ENCODE measurements at regions not wholly inside any gene's neighbourhood (a gene's known extent, or its start where the extent isn't known, plus 50 kb on each side); places are given as distances from the start of the nearest gene placed in this dataset.

DNA sequence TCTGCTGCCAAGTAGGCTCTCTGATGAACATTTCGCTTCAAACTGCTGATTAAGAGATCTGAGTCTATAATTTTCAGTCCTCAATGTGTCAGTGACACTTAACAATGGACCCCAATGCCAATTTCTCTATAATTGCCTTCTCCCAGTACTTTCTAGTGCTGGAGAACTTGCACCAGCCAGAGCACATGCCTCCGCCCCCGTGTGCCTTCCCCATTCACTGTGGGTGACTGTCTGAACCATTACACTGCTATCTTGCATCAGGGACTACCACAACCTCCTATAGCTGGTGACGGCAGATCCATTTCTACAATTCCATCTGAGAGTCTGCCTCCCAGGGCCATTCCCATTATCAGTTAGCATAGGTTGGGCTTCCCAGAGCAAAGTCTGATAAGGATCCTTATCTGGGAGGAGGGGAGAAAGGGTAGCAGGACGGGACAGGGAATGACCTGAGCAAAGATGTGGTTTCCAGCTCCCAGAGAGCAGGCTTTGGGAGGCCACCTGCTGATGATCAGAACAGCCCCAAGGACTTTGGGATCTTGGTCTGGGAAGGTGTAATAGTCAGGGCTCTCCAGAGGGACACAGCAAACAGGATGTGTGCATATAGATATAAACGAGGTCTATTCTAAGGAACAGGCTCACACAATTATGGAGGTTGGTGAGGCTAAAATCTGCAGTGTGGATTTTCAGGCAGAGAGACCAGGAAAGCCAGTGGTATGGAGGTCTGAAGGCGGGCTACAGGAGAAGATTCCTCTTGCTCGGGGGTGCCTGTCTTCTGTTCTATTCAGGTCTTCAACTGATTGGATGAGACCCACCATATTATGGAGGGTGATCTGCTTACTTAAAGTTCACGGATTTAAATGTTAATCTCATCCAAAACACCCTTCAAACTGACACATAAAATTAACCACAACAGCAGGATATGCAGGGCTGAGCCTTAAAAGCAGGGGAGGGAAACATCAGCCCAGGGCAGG lies 238.2 kb downstream of the PTPRU start:
- DNase-seq = no peak

DNA sequence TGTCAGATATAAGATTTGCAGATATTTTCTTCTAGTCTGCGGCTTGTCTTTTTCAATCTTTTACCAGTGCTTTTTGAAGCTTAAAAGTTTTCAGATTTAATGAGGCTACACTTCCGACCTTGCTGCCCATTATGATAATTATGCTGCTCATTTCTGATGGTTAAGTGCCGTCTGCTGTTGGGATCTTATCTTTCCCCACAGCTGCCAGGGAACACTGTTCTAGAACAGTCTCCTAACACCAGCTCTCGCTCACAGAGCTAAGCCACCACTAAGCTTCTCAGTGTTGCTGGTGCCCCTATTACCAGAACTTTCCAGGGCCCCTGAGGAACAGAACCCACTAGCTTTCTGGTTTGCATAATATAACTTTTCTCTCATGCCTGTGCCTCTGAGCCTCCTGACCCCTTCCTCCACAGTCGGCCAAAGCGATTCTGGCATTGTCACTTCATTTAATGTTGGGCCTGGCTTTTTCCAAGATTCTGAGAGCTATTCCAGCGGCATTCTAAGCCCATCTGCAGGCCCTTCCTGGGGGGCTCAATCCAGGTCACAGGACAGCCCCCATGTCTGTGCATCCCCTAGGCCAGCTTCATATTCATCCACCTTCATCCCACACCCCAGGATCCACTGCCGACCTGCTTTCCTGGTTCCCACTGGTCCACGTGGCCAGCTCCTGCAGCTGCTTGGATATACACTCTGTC lies 237.0 kb downstream of the PTPRU start:
- no peak for DNase-seq

DNA sequence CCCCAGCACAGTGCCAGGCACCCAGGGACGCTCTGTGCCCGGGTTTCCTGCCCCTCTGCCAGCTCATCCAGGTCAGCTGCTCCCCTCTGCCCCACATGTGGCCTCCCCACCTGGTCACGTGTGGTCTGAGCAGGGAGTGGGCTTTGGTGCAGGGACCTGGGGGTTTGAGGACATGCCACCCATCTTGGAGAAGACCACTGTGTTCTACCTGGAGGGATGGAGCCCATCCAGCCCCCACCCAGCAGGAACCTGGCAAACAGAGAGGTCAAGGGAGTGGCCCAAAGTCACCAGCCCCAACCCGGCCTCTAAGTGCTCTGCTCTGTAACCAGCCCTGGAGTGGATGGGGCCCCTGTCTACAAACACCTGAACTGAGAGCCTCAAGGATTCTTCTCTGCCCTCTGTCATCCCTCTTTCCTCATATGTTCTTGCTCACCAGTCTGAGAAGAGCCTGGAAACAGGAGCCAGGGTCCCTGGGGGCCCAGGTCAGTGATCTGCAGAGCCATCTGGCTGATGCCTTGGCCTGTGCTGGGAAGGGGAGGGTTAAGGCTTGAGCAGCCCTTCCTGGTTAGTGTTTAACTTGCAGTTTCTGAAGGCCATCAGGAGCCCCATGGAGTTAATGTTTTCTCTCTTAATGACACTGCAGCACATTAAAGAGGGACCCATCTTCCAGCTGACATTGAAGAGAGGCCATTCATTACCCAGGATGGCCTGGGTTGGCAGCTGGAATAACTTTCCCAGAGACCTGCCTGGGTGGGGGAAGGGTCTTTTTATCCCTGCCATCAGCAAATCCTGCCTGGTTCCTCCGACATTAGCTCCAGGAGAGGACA lies 235.4 kb downstream of the PTPRU start:
- no peak for DNase-seq

DNA sequence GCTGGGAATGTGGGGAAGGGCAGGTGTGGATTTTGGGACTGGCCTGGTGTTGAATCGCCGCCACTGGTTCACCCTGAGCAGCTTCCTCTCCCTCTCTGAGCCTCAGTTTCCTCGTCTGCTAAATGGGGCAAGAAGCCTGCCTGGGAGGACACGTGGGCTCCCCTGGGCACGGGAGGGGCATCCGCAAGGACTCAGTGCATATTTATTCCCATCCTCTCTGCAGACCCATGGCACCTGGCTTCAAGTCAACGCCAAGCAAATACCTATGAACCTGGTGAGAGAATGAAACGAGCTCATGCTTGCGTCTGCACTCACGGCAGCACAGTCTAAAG lies 234.4 kb downstream of the PTPRU start:
- DNase-seq = no peak

DNA sequence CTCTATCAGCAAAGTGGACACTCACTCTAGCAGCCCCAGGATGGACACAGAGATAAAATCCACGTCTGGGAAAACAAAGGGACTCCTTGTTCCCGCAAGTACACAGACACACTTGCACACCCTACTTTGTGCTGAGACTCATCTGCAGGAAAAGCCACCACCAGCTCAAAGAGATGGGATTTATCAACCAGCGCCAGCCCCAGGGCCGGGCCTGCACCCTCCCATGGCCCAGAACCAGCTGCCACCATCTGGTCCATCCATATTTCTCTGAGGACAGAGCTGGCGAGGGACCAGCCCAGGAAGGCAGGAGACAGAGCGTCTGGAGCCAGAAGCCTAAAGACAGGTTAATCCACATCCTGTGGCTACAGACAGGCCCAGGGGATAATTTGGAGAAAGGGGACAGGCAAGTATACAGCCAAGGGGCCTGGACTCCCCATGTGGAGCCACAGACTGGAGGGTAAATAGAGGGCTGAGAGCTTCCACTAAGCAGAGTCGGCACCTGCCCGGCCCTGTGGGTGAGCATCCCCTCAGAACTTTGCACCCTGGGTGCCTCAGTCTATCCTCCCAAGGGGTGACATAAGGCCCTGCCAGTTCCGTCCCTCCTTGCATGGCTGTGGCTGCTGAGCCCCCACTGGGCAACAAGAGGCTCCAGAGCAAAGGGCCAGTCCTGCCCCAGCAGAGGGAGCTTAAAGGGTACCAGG lies 233.9 kb downstream of the PTPRU start:
- peak; percentile 25 for DNase-seq

DNA sequence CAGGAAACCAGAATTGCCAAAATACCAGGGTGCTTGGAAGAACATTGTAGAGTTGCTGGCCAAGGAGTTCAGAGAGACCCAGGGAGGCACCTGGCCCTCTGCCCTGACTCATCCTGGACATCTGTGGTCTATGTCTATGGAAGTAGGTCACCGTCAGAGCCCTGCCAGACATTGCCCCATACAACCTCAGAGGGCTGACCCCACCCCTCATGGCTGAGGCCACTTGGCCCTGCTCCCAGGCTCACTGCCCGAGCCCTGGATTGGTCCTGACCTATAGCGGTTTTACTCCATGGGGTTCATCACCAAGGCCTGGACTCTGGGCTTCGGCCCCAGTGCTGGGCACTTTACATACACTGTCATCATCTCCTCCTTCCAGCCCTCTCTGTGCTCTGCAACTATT lies 233.1 kb downstream of the PTPRU start:
- no peak for DNase-seq

DNA sequence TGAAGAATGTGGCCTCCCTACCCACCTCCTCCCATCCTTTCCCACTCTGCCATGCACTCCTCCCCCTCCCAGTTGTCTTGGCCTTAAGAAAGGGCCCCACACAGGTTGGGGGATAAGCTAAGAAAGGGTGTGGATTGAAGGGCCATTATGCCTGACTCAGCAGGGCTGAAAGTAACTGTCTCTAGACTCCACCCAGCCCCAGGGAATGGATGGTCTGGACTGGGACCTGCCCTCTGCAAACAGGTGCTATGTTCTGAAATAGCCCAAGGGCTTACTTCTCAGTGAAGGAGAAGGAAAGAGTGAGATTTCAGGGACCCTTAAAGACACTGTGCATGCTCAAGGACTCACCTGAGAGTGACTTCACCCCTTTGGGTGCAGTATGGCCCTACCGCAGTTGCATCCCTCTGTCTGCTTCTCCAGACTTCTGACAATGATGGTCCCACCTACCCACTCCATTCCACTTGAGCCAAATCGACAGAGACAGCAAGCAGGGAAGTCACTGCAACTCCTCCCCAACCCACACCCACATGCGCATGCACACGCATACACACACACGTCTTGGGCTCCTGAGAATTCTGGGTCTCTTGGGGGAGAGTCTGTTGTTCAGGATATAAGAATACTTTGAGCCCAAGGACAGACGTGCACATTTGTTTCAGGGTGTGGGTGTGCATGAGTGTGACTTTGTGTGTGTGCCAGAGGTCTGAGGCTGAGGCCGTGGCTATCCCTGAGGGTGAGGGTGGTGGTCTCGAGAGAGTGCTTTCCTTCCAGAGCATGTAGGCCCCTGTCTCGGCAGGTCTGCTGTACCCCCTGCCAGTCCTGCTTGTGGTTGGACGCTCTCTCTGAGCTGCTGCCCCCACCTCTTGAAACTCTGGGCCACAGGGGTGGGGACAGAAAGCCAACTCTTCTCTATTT lies 231.9 kb downstream of the PTPRU start:
- DNase-seq = no peak

DNA sequence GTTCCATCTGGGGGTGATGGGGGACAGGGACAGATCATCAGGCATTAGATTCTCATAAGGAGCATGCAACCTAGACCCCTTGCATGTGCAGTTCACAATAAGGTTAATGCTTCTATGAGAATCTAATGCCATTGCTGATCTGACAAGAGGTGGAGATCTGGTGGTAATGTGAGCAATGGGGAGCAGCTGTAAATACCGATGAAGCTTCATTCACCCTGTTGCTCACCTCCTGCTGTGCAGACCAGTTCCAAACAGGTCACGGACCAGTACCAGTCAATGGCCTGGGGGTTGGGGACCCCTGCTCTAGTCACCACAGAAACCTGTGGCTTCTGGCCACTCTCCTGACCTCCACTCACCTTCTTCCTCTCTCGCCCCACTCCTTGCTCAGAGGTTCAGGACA lies 229.9 kb downstream of the PTPRU start:
- no peak for DNase-seq

DNA sequence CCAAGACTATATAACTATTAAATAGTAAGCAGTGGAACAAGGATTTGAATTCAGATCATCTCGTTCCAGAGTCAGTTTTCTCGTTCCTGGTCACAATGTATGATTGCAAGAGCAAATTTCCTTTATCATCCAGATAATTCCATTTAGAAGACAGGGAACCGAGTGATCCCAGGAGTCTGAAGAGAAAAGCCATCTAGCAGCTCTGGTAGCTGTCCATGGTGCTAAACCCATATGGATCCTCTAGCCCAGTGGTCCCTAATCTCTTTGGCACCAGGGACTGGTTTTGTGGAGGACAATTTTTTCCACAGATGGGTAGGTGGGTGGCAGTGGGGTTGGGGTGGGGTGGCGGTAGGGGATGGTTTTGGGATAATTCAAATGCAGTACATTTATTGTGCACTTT lies 229.4 kb downstream of the PTPRU start:
- no peak for DNase-seq

DNA sequence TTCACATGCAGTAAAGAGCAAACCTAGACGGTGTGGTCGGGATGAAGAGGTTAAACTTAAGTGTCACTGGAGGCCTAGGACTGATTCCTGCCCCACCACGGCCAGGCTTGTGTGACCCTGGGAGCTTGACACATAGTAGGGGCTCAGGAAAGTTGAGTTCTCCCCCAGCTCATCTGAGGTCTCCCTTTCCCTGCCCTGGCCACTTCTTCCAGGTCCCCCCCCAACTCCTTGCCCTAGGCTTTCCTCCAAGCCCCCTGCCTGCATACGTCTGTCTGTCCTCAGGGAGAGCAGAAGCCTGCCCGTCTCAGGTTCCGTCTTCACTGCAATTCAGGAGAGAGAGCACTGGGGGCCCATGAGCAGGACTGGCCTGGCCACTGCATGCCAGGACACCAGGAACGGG lies 225.8 kb downstream of the PTPRU start:
- DNase-seq = no peak

DNA sequence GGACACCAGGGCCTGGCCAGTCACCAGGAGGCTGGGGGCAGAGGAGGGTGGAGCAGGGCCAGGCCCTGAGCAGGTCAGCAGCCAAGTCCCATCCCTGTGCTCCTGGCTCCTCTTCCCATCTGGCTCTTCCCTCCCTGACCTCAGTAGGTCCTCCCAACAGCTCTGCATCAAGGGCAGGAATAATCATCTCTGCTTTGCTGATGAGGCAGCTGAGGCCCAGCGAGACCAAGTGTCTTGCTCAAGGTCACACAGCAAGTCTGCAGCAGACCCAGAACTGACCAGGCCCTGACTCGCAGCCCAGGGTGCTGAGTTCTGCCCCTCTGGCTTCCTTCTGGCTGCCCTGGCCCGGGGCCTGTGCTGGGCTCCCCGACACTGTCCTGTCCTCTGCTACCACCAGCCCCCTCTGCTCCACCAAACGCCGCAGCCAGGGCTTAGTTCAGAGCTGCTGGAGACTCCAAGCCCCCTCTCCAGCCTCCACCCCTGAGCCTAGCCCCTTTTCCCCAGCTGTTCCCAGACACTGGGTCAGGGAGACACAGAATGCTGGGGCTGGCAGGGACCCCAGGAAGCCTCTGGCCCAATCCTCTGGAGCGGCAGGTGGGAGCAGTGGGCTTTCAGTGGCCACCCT lies 224.9 kb downstream of the PTPRU start:
- no peak for DNase-seq

DNA sequence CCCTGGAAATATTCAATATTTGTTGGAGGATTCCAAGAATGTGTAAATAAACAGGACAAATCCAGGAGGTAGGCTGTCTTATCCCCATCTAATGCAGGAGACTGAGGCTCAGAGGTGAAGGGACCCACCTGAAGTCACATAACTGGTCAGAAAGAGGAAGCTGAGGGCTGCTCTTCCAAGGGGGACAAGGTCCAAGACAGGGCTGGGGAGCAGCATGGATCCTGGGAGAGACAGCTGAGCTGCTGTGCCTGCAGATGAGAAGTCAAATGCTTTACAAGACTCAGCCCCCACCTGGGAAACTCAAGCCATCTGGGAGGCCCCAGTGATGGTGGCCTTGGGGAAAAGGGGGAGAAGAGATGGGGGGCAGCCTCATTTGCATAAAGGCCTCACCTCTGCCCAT lies 224.4 kb downstream of the PTPRU start:
- DNase-seq = no peak

DNA sequence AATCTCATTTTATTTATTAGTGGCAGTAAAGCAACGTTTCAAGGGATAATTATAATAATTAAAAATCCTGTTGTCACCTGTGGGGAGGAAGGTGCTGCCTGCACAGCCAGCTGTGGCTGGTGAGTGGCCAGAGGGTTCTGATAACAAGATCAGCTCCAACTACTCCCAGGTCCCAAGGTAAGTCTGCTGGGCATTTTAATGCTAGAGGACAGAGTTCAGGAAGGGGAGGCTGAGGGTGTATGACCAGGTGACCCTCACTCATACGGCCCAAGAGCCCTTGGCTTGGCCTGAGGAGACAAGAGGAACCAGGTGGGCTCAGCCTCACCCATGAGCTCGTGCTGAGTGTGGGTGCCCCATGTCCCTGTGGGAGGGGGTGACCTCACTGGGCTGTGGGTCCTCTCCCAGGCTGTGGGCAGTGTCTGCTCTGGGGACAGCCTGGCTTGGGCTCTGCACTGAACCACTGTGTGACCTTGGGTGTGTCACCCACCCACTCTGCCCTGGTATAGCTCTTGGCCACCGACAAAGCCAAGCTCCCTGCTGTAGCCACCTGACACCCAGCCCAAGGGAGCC lies 223.8 kb downstream of the PTPRU start:
- DNase-seq = no peak

DNA sequence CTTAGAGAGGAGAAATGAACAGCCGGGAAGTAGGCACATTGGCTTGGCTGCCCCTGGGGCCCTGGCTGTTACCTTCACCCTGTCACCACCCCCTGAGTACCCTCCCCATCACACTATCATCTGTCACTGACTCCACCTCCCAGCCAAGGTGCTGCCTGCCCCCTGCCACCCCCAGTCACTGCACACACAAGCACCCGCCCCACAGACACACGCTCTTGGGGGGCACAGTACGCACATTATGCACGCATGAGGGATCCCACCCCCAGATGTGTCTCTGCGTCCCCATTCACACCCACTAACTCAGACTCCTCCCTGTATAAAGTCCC lies 223.3 kb downstream of the PTPRU start:
- DNase-seq = no peak

DNA sequence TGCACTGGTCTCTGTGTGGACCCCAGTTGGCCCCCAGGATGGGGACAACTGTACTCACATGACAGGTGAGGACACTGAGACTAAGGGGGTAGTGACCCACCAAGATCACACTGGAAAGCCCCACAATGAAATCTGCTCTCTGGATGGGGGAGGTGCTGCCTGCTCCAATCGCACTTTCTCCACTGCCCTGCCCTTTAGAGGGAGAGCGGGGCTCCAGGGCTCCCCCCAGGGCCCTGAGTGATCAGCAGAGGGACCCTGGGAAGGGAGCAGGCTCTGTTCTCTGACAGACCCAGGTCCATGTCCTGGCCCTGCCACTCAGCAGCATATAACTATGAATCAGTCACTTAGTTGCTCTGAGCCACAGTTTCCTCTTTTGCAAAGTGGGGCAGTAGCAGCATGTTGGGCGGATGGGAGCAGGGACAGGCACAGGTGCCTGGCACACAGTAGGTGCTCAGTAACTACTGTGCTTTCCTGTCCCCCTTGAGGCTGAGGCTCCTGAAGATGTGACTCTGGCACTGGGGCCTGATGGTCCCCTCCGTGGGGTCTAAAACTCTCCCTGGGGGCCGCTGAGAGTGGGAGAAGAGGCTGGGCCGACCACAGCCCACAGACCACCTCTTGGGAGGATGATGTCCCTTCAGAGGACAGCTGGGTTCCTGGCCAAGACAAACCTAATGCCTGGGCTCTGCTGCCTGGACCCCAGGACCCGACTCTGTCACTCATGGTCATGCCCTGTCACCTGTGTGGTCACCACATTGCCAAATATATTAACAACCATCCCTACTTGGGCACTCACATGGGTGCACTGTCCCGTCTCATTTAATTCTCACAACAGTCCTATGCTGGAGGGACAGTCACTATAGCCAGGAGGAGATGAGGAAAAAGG lies 222.7 kb downstream of the PTPRU start:
- DNase-seq = no peak

DNA sequence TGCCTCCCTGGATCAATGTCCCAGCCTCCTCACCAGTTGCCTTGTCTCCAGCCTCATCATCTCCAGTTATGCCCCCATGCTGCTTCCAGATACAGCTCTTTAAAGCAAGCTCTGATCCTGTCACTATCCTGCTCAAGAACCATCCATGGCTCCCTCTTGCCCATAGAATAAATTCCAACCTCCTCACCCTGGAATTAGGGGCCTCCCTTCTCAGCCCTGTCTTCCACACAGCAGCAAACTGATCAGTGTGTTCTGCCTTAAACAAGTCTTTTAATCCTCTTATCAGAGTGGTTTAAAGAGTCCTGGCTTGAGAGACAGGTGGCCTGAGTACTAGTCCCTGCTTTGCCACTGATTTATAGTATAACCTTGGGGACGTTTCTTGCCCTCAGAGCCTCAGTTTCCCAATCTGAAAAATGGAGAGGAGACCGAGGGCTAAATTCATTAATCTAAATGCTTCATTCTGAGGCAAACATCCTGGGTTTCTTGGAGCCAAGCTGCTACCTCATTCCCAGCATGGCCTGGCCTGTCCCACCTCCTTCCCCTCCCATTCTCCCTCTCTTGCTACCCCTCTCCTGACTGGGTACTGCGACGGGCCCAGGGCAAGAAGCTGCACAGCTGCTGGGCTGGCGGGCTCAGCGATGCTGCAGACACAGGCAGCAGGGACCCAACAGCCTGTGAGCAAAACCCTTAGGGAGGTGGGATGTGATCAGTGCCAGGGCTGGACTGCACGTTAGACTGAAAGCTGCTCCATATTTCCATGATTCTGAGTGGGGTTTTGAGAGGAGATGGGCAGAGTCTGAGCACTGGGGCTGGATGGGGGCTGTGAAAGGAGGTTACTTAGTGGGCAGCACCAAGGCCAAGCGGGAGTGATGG lies 221.4 kb downstream of the PTPRU start:
- no peak for DNase-seq

DNA sequence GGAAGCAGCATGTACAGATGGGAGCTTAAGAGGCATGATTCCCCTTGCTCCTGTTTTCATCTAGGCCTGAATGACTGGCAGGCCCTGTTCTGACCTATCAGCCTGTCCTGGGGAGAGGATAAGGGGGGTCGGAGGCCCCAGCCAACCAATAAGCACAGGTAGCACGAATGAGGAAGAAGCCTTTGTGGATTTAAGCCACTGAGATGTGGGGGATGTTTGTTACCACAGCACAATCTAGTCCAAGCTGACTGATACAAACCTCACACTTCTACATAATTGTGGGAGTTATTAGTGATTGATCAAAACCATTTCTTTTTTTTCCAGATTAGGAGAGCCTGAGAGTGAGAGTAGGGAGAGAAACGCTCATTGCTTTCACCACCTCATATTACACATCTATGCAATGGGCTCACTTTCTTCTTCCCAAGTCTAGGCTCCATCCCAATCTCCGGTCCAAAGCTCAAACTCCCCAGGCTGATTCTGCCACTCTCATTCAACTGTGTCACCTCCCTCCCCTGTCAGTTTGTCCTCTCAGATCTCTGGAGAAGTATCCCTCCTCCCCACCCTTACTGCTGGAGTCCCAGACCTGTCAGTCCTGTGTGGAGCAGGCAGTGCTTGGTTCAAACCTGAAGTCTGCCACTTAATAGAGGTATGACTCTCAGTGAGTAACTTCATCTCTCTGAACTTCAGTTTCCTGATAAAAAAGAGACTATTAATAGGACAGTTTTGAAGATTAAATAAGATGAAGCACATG lies 220.5 kb downstream of the PTPRU start:
- DNase-seq = no peak

DNA sequence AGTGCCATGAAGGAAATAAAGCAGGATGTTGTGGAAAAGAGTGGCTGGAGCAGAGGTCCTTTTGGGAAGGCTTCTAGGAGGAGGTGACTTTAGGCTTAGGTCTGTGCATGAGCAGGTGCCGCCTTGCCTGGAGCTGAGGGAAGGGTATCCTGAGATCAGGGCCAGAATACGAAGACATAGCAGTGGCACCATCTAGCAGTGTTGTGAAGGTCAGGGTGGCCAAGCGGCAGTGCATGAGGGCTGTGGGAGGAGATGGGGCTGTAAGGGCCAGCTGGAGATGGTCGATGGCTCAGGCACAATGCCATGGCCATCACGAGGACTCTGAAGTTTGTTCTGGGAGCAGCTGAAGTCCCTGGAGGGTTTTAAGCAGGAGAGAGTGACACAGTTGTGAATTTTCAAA lies 219.5 kb downstream of the PTPRU start:
- DNase-seq = no peak

Data from activated CD8-positive, alpha-beta memory T cell treated with anti-CD3 and anti-CD28 coated beads, Interleukin-2, amount 50 U/mL, for 48 hours (primary cell).